HG03565 (cell line): ENCODE measurements at regions not wholly inside any gene's neighbourhood (a gene's known extent, or its start where the extent isn't known, plus 50 kb on each side); places are given as distances from the start of the nearest gene placed in this dataset.
"Not testable (repeated sequence)": the region's sequence is repeated elsewhere in the genome, so short reads cannot be mapped to it uniquely, and the experiment has no call there.

Experiments used
- ATAC-seq: cut with Tn5 transposase; IDR thresholded peaks from one replicate; pipeline ENCODE4 v1.9.1; 2021; ENCODE audit warnings: mild to moderate bottlenecking, moderate library complexity; ENCODE audit not compliant: unreplicated experiment

DNA sequence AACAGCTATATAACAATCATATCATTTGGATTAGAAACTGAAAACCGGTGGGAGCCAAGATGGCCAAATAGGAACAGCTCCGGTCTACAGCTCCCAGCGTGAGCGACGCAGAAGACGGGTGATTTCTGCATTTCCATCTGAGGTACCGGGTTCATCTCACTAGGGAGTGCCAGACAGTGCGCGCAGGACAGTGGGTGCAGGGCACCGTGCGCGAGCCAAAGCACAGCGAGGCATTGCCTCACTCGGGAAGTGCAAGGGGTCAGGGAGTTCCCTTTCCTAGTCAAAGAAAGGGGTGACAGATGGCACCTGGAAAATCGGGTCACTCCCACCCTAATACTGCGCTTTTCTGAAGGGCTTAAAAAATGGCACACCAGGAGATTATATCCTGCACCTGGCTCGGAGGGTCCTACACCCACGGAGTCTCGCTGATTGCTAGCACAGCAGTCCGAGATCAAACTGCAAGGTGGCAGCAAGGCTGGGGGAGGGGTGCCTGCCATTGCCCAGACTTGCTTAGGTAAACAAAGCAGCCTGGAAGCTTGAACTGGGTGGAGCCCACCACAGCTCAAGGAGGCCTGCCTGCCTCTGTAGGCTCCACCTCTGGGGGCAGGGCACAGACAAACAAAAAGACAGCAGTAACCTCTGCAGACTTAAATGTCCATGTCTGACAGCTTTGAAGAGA lies 1041.5 kb downstream of the SLC6A15 start:
- ATAC-seq, result not testable (repeated sequence)

DNA sequence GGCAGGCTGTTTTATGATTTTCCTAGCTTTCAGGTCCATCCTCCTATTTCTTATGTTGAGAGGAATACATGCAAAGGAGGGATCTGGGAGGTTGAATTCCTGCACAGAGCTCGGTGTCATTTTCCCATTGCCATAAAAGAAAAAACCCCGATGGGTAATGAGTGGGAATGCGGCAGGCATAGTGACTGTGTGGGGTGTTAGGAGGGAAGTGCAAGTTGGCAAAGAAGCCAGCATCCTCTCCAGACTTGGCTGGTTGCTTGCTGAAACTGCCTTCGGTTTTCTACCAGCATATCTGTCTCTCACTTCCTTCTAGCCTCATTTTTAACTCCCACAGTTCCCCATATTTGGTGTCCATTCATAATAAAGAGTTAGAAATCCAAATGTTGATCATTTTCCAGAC lies 1046.1 kb downstream of the SLC6A15 start:
- ATAC-seq, result no peak

DNA sequence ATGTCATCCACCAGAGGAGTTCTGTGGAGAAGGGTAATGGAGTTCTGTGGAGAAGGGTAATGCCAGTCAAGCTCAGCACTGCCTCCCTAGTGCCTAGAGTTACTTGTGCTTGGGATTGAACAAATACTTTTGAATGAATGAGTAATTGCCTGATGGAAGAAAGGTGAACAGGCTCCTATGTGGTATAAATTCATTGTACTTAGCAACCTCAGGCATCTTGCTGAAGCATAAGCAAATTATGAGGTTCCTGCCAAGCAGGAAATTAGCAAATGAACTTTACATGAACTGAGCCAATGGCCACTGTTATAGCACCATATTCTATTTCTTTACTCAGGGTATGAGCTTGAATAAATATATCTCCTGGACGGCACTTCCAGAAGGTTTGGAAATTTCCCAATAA lies 1047.2 kb downstream of the SLC6A15 start:
- no peak for ATAC-seq

DNA sequence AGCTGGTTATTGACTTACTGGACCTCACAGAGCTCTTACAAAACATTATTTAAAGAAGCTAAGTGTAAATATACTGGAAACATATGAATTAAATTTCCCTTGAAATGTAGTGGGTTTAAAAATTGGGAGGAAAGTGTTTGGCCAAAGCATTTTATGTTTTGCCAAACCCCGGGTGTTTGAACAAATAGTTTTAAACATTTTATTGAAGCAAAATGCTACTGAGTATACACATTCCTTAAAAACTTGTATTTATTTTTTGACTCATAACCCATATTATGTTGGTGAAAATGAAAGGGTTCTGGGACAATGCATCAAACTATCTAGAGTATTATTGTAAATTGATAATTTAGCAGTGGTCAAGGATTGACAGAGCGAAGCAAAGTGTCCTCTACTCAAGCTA lies 1048.5 kb downstream of the SLC6A15 start:
- no peak for ATAC-seq

DNA sequence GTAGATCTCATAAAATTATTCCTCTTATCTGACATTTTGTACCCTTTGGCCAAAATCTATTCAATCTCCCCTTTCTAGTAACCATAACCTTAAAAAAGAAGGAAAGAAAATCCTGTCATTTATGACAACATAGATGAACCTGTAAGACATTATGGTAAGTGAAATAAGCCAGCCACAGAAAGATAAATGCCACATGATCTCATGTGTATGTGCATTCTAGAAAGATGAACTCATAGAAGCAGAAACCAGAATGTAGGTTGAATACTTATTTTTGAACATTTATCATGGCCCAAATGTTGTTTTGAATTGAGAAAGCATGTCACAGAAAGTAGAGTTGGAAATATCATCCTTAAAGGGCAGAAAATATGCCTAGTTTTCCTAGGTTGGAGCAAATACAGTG lies 1053.6 kb downstream of the SLC6A15 start:
- no peak for ATAC-seq

DNA sequence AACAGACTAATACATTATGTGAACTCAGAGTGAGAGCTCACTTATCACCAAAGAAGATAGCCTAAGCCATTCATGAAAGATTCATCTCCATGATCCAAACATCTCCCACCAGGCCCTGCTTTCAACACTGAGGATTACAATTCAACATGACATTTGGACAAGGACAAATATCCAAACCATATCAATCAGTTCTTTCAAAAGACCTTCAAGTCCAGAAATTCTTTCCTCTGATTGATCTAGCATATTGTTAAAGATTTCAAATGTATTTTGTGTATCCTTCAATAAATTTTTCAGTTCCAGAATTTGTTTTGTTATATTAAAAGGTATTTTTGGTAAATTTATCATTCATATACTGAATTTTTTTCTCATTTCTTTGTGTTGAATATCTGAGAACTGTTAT lies 1055.8 kb downstream of the SLC6A15 start:
- no peak for ATAC-seq

DNA sequence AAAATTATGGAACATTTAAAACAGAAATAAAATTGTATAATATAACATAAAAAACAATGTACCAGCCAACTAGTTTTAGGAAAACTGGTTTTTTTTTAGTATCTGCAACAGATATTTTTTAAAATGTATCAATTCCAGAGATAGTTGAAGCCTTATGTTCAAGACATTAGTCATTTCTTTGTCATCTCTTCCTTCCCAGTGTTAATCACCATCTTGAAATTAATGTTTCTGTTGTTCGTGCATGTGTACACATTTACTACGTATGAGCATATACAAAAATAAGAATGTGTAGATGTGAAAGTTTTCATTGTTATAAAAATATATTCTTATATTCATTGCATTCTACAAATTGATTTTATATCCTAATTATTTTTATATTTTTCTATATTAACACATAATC lies 1062.1 kb downstream of the SLC6A15 start:
- no peak for ATAC-seq

DNA sequence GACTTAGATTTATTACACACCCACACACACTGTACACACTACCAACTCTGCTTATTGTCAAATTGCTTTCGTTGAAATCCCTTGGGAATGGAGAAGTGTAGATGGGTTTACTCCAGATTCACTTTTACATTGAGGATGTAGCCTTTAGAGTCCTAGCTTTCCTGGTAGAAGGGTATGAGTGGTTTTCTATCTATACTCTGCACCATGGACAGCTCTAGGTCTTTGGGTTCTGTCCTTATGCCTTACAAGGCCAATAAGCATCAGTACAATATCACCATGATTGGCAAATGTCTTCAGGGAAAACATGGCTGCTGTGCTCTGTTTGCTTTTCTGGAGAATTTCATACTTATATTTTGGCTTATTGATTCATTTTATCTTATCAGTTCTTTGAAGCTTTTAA lies 1063.9 kb downstream of the SLC6A15 start:
- no peak for ATAC-seq

DNA sequence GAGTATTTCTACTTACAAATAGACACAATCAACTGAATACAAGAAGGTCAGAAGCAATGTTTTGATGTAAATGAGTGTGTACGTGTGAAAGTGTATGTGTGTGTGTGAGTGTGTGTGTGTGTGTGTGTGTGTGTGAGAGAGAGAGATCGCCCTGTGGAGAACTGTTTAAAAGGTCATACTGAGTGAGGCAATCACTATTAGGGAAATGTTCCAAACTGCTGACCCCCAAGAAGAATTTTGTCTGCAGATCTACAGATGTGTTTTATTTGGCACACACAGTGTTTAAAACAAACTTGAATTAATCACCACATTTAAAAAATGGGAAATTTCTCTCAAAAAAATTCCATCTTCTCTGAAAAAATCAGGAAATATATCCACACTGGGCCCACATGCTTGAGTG lies 1069.1 kb downstream of the SLC6A15 start:
- no peak for ATAC-seq

DNA sequence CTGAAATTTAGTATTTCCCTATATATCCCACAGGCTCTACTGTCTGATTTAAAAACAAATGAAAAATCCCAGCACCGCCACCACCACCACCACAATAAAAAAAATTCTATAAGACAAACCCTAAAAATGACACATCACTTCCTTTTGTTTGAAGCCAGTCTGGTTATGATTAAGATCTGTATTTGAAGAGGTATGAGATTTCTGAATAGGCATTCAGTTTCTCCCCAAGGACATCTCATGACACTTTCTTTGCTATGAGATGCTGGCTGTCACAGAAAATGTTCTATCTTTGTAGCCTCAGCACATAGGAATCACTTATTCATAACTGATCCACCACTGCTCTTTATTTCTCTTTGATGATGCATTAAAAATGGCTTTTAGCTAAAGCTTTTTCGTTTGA lies 1071.0 kb downstream of the SLC6A15 start:
- ATAC-seq, result peak; percentile 48

DNA sequence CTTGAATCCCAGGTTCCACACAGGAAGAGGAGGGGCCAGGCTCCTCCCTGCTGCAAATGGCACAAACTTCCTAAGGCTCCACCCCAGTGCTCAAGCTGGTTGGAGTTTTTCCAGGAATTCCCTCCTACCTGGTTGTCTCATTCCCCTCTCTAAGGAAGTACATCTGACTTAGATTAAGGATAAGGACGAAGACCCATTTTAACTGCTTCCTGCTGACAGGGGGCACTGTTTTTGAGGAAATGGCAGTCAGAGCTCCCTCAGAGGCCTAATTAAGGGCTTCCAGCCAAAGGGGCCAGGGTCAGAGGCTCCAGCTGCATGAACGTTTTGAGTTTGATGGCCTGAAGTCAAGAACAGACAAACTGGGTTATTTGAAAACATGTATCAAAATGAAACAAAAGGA lies 1084.7 kb downstream of the SLC6A15 start:
- no peak for ATAC-seq

DNA sequence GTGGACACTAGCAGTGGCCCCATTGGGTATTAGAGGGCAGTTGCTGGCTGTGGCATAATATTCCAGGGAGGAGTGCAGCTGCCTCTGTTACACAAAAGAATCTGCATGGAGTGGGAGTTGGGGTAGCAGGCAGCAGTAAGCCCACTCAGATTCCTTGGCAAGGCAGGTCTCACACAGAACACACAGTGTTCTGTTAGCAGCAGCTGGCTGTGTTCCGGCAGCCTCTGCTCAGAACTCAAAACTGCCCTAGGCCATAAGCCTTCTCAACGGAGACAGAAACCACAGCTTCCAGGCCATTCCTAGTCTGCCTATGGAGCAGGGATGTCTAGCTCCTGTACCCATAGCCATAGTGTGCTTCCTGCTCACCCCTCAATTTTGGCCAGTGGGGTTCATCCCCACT lies 1085.4 kb downstream of the SLC6A15 start:
- ATAC-seq, result no peak

DNA sequence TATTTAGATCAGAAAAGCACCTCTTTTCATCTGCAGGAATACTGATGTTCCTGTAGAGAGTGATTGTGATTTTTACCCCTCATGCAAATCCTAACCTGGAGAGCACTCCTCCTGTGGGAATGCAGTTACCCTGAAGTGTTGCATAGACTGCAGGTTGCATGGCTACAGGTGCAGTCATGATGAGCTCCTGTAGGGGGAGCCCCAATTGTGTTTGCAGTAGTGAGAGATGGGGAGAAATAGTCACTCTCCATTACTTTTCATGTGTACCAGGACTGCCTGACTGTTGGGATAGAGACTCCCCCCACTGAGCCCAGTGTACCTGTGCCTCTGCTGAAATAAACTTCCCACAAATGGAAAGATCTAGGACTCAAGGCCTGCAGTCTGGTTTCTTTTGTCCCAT lies 1086.5 kb downstream of the SLC6A15 start:
- ATAC-seq, result peak; percentile 82

DNA sequence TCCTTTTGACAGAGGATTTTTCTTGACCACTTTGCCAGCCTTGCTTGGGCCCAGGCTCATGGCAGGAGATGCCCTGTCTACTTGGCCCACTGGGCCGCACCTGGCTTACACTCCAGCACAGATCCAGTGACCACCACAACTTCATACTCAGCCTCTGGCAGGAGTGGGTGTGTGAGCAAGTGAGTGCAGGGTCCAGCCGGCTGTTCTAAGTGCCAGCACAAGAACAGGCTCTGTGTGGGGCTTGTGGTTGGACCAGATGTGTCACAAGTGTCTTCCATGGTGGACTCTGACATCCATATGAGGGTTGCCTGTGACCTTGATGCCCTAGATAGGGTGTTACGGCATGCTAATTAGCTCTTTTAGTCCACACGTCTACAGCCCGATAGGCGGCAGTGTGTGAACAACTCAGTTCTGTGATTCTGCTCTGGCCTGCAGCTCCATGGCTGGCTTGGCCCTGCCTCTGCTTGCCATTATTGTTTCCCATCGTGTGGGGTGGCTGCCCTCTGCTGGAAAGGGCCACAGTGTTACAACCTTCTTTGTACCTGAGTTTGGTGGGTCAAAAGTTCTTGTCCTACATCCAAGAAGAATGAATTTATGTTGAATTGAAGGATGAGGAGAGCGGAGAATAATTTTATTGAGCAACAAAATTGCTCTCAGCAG lies 1089.1 kb downstream of the SLC6A15 start:
- peak; percentile 66 for ATAC-seq

DNA sequence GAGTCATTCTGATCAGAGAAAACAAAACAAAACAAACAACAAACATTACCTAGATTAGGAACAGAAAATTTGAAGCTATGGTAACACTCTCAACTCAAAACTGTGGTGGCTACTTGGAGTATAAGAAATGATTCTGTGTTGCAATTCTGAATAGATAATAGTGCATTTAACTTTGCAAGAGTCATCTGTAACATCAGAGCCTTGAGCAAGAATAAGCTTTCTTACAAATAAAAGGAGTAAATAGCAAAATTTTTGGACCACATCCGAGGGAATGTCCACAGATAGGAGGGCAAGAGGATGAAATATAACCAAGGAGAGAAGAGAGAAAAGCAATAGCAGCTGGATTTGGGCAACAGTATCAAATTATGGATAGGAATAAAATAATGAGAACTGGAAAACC lies 1090.6 kb downstream of the SLC6A15 start:
- ATAC-seq, result no peak

DNA sequence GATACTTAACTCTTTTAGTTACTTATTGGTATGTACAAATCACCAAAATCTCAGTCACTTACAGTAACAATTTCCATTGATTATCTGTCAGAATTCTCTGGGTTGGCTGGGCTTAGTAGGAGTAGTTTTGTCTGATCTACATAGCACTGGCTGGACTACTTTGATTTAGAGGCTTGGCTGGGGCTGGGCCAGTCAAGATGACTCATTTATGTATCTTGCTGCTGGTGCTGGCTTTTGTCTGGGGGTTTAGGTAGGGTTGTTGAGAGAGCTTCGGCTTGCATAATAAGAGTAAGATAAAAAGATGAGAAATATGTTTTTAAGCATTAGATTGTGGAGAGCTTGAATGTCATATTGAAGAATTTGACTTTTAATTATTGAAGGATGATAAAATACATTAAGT lies 1093.7 kb downstream of the SLC6A15 start:
- ATAC-seq, result no peak

DNA sequence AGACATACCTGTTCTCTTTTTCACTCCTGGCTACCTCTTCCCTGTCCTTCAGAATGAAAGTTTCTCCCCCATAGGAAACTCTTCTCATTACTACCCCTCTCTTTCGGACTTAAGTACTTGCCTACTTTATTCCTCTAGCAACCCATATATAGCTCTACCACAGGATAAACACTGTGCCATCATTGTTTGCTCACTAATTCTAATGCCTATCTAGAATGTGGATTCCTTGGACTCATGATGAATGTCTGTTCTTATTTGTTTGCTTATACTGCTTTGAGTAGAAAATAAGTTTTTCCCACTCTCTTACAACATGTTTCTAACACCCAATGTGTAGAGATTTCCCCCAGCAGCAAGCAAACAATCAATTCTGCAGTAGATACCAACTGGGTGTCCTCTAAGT lies 1094.9 kb downstream of the SLC6A15 start:
- ATAC-seq, result no peak

DNA sequence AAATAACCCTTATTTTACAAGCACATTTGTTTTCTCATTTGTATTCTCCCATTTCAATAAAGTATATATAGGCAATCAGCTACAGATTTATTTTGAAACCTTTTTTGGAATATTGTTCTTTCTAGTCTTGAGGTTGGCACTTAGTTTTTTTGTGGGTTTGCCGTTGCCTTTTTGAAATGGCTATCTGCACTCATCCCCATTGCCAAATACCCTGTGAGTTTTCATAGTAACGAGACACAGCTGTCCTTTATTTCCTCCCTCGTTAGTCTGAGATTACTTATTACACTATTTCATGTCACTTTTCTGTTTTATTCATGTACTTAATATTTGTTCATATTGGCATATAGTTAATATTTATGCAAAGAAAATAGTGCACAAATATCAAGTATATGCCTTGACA lies 1104.0 kb downstream of the SLC6A15 start:
- ATAC-seq, result no peak

DNA sequence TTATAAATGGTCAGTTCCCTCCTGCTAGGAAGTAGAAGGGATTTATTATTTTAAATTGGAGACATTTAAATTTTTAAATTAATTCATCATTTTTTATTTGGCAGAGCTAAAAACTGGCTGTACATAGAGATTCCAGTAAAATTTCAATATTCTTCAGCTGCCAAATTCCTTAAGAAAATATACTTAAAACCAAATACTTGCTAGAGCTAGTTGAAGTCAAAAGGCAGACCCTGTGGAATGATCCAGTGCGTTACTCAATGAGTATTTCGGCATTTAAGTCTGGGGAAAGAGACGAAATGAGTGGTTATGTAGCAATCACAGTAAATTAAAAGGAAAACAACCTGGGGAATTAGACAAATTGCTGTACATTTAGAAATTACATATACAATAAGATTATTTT lies 1104.7 kb downstream of the SLC6A15 start:
- no peak for ATAC-seq

DNA sequence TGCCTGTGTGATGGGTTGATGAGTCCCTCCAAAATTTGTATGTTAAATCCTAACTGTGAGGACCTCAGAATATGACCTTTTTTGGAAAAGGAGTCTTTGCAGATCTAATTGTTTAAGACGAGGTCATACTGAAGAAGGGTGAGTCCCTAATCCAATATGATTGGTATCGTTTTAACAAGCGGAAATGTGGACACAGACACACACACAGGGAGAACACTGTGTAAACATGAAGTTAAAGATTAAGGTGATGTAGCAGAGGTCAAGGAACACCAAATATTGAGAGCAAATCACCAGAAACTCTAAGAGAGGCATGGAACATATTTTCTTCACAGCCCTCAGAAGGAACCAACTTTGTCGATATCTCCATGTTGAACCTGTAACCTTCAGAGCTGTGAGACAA lies 1106.7 kb downstream of the SLC6A15 start:
- ATAC-seq, result no peak

DNA sequence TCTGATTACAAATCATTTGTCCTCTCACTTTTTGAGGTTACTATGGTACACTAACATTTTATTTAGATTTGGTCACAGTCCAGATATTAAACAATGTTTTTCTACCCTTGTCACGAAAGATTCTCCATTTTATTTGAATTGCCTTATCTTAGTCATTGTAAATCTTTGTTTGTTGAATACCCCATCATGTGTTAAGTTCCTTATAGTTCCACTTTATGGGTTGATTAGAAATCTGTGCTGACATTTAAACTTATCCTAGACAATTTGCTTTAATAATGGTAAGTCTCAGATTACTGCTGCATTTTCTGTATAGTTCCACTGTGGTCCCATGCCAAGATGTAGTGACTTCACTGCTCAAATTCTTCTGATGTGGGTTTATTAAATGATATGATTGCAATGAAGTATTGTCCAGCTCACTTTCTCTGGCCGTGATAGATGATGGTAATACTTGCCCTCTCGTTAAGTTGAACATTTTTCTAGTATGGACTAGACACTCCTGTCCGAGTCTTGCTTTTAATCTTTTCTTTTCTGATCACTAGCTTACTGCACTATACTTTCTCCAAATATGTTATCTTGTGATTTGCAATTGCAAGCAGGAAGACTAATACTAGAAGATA lies 1107.3 kb downstream of the SLC6A15 start:
- ATAC-seq, result no peak

DNA sequence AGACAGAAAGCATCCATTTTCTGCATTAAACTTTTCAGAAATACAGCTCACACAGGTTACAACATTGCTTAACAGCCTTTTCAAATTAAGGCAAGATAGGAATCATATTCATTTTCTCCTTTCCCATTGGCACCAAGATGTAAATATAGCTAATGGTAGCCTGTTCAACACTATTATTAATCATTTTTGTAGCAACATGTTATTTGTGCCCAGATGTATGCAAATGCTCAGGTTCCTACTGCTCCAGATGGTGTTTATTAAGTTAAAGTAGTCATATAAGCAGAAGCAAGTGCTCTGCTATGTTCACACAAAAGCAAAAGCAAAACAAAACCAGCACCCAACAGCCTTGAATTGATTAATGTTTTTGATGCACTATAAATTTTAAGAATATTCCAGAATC lies 1110.6 kb downstream of the SLC6A15 start:
- ATAC-seq, result no peak

DNA sequence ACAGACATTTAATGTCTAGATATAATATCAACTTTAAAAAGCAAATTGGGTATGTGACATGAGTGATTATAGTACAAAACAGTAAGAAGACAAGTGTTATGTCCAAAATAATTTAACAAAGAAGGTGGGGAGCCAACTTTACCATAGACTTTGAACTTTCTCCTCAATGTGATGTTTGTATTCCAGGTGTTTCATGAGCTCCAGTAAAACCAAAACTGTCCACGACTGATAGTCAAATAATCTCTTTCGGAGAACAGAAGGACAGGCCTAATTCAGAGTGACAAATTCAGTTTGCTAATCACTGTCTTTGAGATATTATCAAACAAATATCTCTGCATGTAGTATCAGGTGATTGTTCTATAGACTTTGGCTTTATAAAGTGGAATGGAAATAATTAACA lies 1112.6 kb downstream of the SLC6A15 start:
- no peak for ATAC-seq
